ENCODE measurements at regions not wholly inside any gene's neighbourhood (a gene's known extent, or its start where the extent isn't known, plus 50 kb on each side); places are given as distances from the start of the nearest gene placed in this dataset.

GRCh38 chr15:54840621-54841398 is 355.9 kb downstream of the RSL24D1 start:
- no peak for TF ChIP-seq SPI1 (IDR thresholded peaks at IDR 0.05; ENCODE audit: low read depth, low read length)
- no peak for TF ChIP-seq POLR2AphosphoS5 (IDR thresholded peaks at IDR 0.05; ENCODE audit: low read depth, low read length)
- TF ChIP-seq POLR2A (IDR thresholded peaks at IDR 0.05; ENCODE audit: low read depth, low read length): no peak
- no peak for TF ChIP-seq TAF1 (IDR thresholded peaks at IDR 0.05; ENCODE audit: low read depth, low read length)
- no peak for TF ChIP-seq POU2F2 (IDR thresholded peaks at IDR 0.05; ENCODE audit: low read depth, low read length)
- no peak for TF ChIP-seq PAX5 (IDR thresholded peaks at IDR 0.05; ENCODE audit: insufficient read depth, low read length, severe bottlenecking)
- FAIRE-seq (no peak), DNase-seq (ENCODE audit: insufficient read length, low spot score) (no peak)

- TF ChIP-seq SPI1 (IDR thresholded peaks at IDR 0.05; ENCODE audit: low read depth, low read length) (no peak), POLR2AphosphoS5 (IDR thresholded peaks at IDR 0.05; ENCODE audit: low read depth, low read length) (no peak), POLR2A (IDR thresholded peaks at IDR 0.05; ENCODE audit: low read depth, low read length) (no peak), POU2F2 (IDR thresholded peaks at IDR 0.05; ENCODE audit: low read depth, low read length) (no peak), TAF1 (IDR thresholded peaks at IDR 0.05; ENCODE audit: low read depth, low read length) (no peak), PAX5 (IDR thresholded peaks at IDR 0.05; ENCODE audit: insufficient read depth, low read length, severe bottlenecking) (no peak)
- DNase-seq (ENCODE audit: insufficient read length, low spot score) (no peak), FAIRE-seq (no peak)
Observed at GRCh38 chr15:54839379-54839778, 357.4 kb downstream of the RSL24D1 start.

- FAIRE-seq (no peak), DNase-seq (ENCODE audit: insufficient read length, low spot score) (no peak)
- TF ChIP-seq PAX5 (IDR thresholded peaks at IDR 0.05; ENCODE audit: insufficient read depth, low read length, severe bottlenecking): no peak
- TF ChIP-seq TAF1 (IDR thresholded peaks at IDR 0.05; ENCODE audit: low read depth, low read length): no peak
- TF ChIP-seq POU2F2 (IDR thresholded peaks at IDR 0.05; ENCODE audit: low read depth, low read length): no peak
- no peak for TF ChIP-seq SPI1 (IDR thresholded peaks at IDR 0.05; ENCODE audit: low read depth, low read length)
- no peak for TF ChIP-seq POLR2A (IDR thresholded peaks at IDR 0.05; ENCODE audit: low read depth, low read length)
- TF ChIP-seq POLR2AphosphoS5 (IDR thresholded peaks at IDR 0.05; ENCODE audit: low read depth, low read length): no peak
Observed at GRCh38 chr15:54836052-54836795, 360.5 kb downstream of the RSL24D1 start.

- DNase-seq (ENCODE audit: insufficient read length, low spot score) (no peak), FAIRE-seq (no peak)
- TF ChIP-seq POU2F2 (IDR thresholded peaks at IDR 0.05; ENCODE audit: low read depth, low read length) (no peak), POLR2A (IDR thresholded peaks at IDR 0.05; ENCODE audit: low read depth, low read length) (no peak)
Observed at GRCh38 chr15:54829821-54830220, 366.9 kb downstream of the RSL24D1 start.

- DNase-seq (ENCODE audit: insufficient read length, low spot score): no peak
- FAIRE-seq: no peak
- TF ChIP-seq POLR2A (IDR thresholded peaks at IDR 0.05; ENCODE audit: low read depth, low read length) (no peak), SPI1 (IDR thresholded peaks at IDR 0.05; ENCODE audit: low read depth, low read length) (no peak), PAX5 (IDR thresholded peaks at IDR 0.05; ENCODE audit: insufficient read depth, low read length, severe bottlenecking) (no peak), TAF1 (IDR thresholded peaks at IDR 0.05; ENCODE audit: low read depth, low read length) (no peak), POU2F2 (IDR thresholded peaks at IDR 0.05; ENCODE audit: low read depth, low read length) (no peak), POLR2AphosphoS5 (IDR thresholded peaks at IDR 0.05; ENCODE audit: low read depth, low read length) (no peak)
Observed at GRCh38 chr15:54820811-54821210, 375.9 kb downstream of the RSL24D1 start.

GRCh38 chr15:54820098-54820497 is 376.6 kb downstream of the RSL24D1 start:
- DNase-seq (ENCODE audit: insufficient read length, low spot score): no peak
- TF ChIP-seq POLR2AphosphoS5 (IDR thresholded peaks at IDR 0.05; ENCODE audit: low read depth, low read length): no peak
- TF ChIP-seq POLR2A (IDR thresholded peaks at IDR 0.05; ENCODE audit: low read depth, low read length): no peak
- no peak for TF ChIP-seq POU2F2 (IDR thresholded peaks at IDR 0.05; ENCODE audit: low read depth, low read length)
- FAIRE-seq: no peak

GRCh38 chr15:54816401-54816800 is 380.3 kb downstream of the RSL24D1 start:
- DNase-seq (ENCODE audit: insufficient read length, low spot score) (no peak), FAIRE-seq (no peak)
- TF ChIP-seq PAX5 (IDR thresholded peaks at IDR 0.05; ENCODE audit: insufficient read depth, low read length, severe bottlenecking): no peak
- TF ChIP-seq POLR2A (IDR thresholded peaks at IDR 0.05; ENCODE audit: low read depth, low read length): no peak
- TF ChIP-seq POLR2AphosphoS5 (IDR thresholded peaks at IDR 0.05; ENCODE audit: low read depth, low read length): no peak
- TF ChIP-seq POU2F2 (IDR thresholded peaks at IDR 0.05; ENCODE audit: low read depth, low read length): no peak
- no peak for TF ChIP-seq SPI1 (IDR thresholded peaks at IDR 0.05; ENCODE audit: low read depth, low read length)
- no peak for TF ChIP-seq TAF1 (IDR thresholded peaks at IDR 0.05; ENCODE audit: low read depth, low read length)

GRCh38 chr15:54815556-54815955 is 381.2 kb downstream of the RSL24D1 start:
- no peak for FAIRE-seq
- TF ChIP-seq TAF1 (IDR thresholded peaks at IDR 0.05; ENCODE audit: low read depth, low read length) (no peak), PAX5 (IDR thresholded peaks at IDR 0.05; ENCODE audit: insufficient read depth, low read length, severe bottlenecking) (no peak), POLR2A (IDR thresholded peaks at IDR 0.05; ENCODE audit: low read depth, low read length) (no peak), SPI1 (IDR thresholded peaks at IDR 0.05; ENCODE audit: low read depth, low read length) (no peak), POLR2AphosphoS5 (IDR thresholded peaks at IDR 0.05; ENCODE audit: low read depth, low read length) (no peak), POU2F2 (IDR thresholded peaks at IDR 0.05; ENCODE audit: low read depth, low read length) (no peak)
- no peak for DNase-seq (ENCODE audit: insufficient read length, low spot score)

GRCh38 chr15:54812383-54812782 is 384.4 kb downstream of the RSL24D1 start:
- DNase-seq (ENCODE audit: insufficient read length, low spot score): no peak

More at GRCh38 chr15:54812383-54812782, 384.4 kb downstream of the RSL24D1 start:
- no peak for TF ChIP-seq POLR2A (IDR thresholded peaks at IDR 0.05; ENCODE audit: low read depth, low read length)
- no peak for TF ChIP-seq POLR2AphosphoS5 (IDR thresholded peaks at IDR 0.05; ENCODE audit: low read depth, low read length)
- no peak for TF ChIP-seq TAF1 (IDR thresholded peaks at IDR 0.05; ENCODE audit: low read depth, low read length)
- no peak for TF ChIP-seq POU2F2 (IDR thresholded peaks at IDR 0.05; ENCODE audit: low read depth, low read length)
- no peak for TF ChIP-seq SPI1 (IDR thresholded peaks at IDR 0.05; ENCODE audit: low read depth, low read length)
- no peak for TF ChIP-seq PAX5 (IDR thresholded peaks at IDR 0.05; ENCODE audit: insufficient read depth, low read length, severe bottlenecking)
- no peak for FAIRE-seq
